Right lobe of liver (tissue), 6 donors: ENCODE measurements at regions not wholly inside any gene's neighbourhood (a gene's known extent, or its start where the extent isn't known, plus 50 kb on each side); places are given as distances from the start of the nearest gene placed in this dataset.
"Not testable (repeated sequence)": the region's sequence is repeated elsewhere in the genome, so short reads cannot be mapped to it uniquely, and the experiment has no call there.

Experiments used
- ATAC-seq, 4 donors: fragments of 200-7000 bp; cut with Tn5 transposase; one replicate each; pipeline ENCODE4 v1.9.1; 2020; ENCODE audit warnings: mild to moderate bottlenecking in 4 of 4, moderate library complexity in 4 of 4
- DNase-seq, 3 donors: peaks; one replicate each; pipeline ENCODE4 v3.0.0-alpha.2; 2020
- H3K27ac ChIP-seq, 3 donors: fragments of 200-600 bp; one replicate each; pipeline ENCODE4 v1.8.0; 2022
- H3K27me3 ChIP-seq, 2 donors: fragments of 200-600 bp; one replicate each; pipeline ENCODE4 v1.8.0; 2022
- H3K36me3 ChIP-seq, 4 donors: fragments of 200-600 bp; sonication (generic) in 1 of 4; one replicate each; pipeline versions ENCODE4 v1.5.1 to v1.8.0; 2017 to 2022; ENCODE audit warnings: control low read depth in 1 of 4
- H3K4me1 ChIP-seq, 4 donors: fragments of 200-600 bp; sonication (generic) in 1 of 4; one replicate each; pipeline versions ENCODE4 v1.5.1 to v1.8.0; 2017 to 2022; ENCODE audit warnings: control low read depth in 1 of 4
- H3K4me3 ChIP-seq, 3 donors: fragments of 200-600 bp; one replicate each; pipeline ENCODE4 v1.8.0; 2022
- H3K9me3 ChIP-seq, 4 donors: fragments of 200-600 bp; sonication (generic) in 1 of 4; one replicate each; pipeline versions ENCODE4 v1.5.1 to v1.8.0; 2017 to 2022; ENCODE audit warnings: control low read depth in 1 of 4
- CTCF ChIP-seq, 4 donors: fragments of 200-600 bp in 3 of 4; fragments of 450-650 bp in 1 of 4; IDR thresholded peaks; one replicate each; pipeline versions ENCODE4 v1.5.1 to v1.8.0; 2016 to 2022; ENCODE audit warnings: antibody characterized with exemption in 4 of 4, mild to moderate bottlenecking in 2 of 4
- POLR2A ChIP-seq: fragments of 450-650 bp; IDR thresholded peaks from one replicate; pipeline ENCODE4 v1.6.1; 2017; ENCODE audit warnings: antibody characterized with exemption, mild to moderate bottlenecking
- WGBS: methylation state at CpG from one replicate; pipeline ENCODE4 v1.1.6; 2018; ENCODE audit warnings: low coverage, low lambda C conversion rate; ENCODE audit not compliant: insufficient coverage; ENCODE audit errors: missing lambda C conversion rate; 5-methylcytosine and 5-hydroxymethylcytosine counted together
- intact Hi-C, 2 donors: fragments of 100-400 bp; cut with DNase I; formaldehyde crosslinking; loops; one replicate each; pipeline versions ENCODE4 v1.11.2 to v1.14.1; 2022
- donor health status: DM: no; HTN: yes; CAD: no.
- donor health status: DM: no; HTN: no; CAD: no.
- donor health status: DM: no; HTN: no; CAD: no.
- donor health status: DM: no; HTN: yes; CAD: no.
- donor health status: DM: no; HTN: yes; CAD: no.

GRCh38 chr12:118544569-118544968, 168.2 kb downstream of the SUDS3 start:
- DNase-seq (no peak), ATAC-seq (no peak)
- intact Hi-C loops: no loop called here
- Histone ChIP-seq H3K4me3 (no peak overlapping the region), H3K4me1 (no peaks in the 10 kb centered on the region), H3K27me3 (no peaks in the 10 kb centered on the region), H3K36me3 (no peaks in the 10 kb centered on the region), H3K9me3 (no peaks in the 10 kb centered on the region), H3K27ac (no peak overlapping the region)
- TF ChIP-seq POLR2A (no peak), CTCF (IDR thresholded peaks at IDR 0.05) (no peak)
- 83% methylated on average over 1 of the region's 1 CpG for WGBS

- H3K27ac ChIP-seq, H3K9me3 ChIP-seq, H3K27me3 ChIP-seq, DNase-seq, H3K36me3 ChIP-seq, H3K4me1 ChIP-seq, ATAC-seq, intact Hi-C loops, H3K4me3 ChIP-seq: not testable (repeated sequence)
- 89% methylated on average over 6 of the region's 6 CpGs for WGBS
Measured at GRCh38 chr12:118547606-118548005, 171.3 kb downstream of the SUDS3 start.

- ATAC-seq (no peak), DNase-seq (no peak)
- H3K9me3 ChIP-seq: no peaks in the 10 kb centered on the region
- H3K27me3 ChIP-seq: no peaks in the 10 kb centered on the region
- intact Hi-C loops: no loop called here
- H3K27ac ChIP-seq: no peak overlapping the region
- WGBS: 49% methylated on average over 3 of the region's 4 CpGs
- H3K36me3 ChIP-seq: no peaks in the 10 kb centered on the region
- TF ChIP-seq CTCF (IDR thresholded peaks at IDR 0.05): no peak
- no peak for TF ChIP-seq POLR2A
- H3K4me3 ChIP-seq: no peak overlapping the region
- H3K4me1 ChIP-seq: no peaks in the 10 kb centered on the region
Measured at GRCh38 chr12:118548887-118549509, 172.6 kb downstream of the SUDS3 start.

GRCh38 chr12:118549510-118549980, 173.2 kb downstream of the SUDS3 start:
- Histone ChIP-seq H3K36me3 (no peaks in the 10 kb centered on the region), H3K4me3 (no peak overlapping the region), H3K9me3 (no peaks in the 10 kb centered on the region), H3K27me3 (no peaks in the 10 kb centered on the region), H3K27ac (no peak overlapping the region), H3K4me1 (no peaks in the 10 kb centered on the region)
- ATAC-seq (no peak), DNase-seq (no peak)
- intact Hi-C loops: no loop called here
- WGBS: 48% methylated on average over 3 of the region's 8 CpGs
- TF ChIP-seq CTCF (IDR thresholded peaks at IDR 0.05) (no peak), POLR2A (no peak)

GRCh38 chr12:118553856-118554504, 177.6 kb downstream of the SUDS3 start:
- TF ChIP-seq CTCF (IDR thresholded peaks at IDR 0.05): no peak
- no peak for TF ChIP-seq POLR2A
- no peak for DNase-seq
- 49% methylated on average over 3 of the region's 5 CpGs for WGBS

More at GRCh38 chr12:118553856-118554504, 177.6 kb downstream of the SUDS3 start:
- no peaks in the 10 kb centered on the region for H3K9me3 ChIP-seq
- no peaks in the 10 kb centered on the region for H3K36me3 ChIP-seq
- no peak overlapping the region for H3K4me3 ChIP-seq
- no peaks in the 10 kb centered on the region for H3K4me1 ChIP-seq
- H3K27ac ChIP-seq: no peak overlapping the region
- ATAC-seq: no peak
- no peaks in the 10 kb centered on the region for H3K27me3 ChIP-seq
- intact Hi-C loops: no loop called here
